HFFc6 (cell line): ENCODE measurements at regions not wholly inside any gene's neighbourhood (a gene's known extent, or its start where the extent isn't known, plus 50 kb on each side); places are given as distances from the start of the nearest gene placed in this dataset.

ENCODE experiments used
- DNase-seq: peaks from one replicate; pipeline ENCODE4 v3.0.0-alpha.2; 2018
- H3K27ac Mint-ChIP-seq: 2 replicates; pipeline ENCODE4 v1.8.0; 2020; ENCODE audit warnings: mild to moderate bottlenecking, mixed read lengths
- H3K27me3 Mint-ChIP-seq: 2 replicates; pipeline ENCODE4 v1.8.0; 2021; ENCODE audit warnings: mild to moderate bottlenecking, moderate library complexity, mixed read lengths; ENCODE audit not compliant: insufficient read depth
- H3K36me3 Mint-ChIP-seq: 2 replicates; pipeline ENCODE4 v1.8.0; 2021; ENCODE audit warnings: low read depth, mixed read lengths
- H3K4me1 Mint-ChIP-seq: 2 replicates; pipeline ENCODE4 v1.8.0; 2020; ENCODE audit warnings: low read depth, mixed read lengths
- H3K4me3 Mint-ChIP-seq: 2 replicates; pipeline ENCODE4 v1.8.0; 2020; ENCODE audit warnings: mild to moderate bottlenecking, moderate library complexity, mixed read lengths
- H3K9me3 Mint-ChIP-seq: 2 replicates; pipeline ENCODE4 v1.8.0; 2020; ENCODE audit warnings: mild to moderate bottlenecking, mixed read lengths
- TF ChIP-seq, protein P1 (sequence below): fragments of 200-600 bp; sonication (generic); IDR thresholded peaks from 2 replicates; pipeline ENCODE4 v1.5.0; 2021; ENCODE audit warnings: antibody characterized with exemption, mild to moderate bottlenecking

DNA sequence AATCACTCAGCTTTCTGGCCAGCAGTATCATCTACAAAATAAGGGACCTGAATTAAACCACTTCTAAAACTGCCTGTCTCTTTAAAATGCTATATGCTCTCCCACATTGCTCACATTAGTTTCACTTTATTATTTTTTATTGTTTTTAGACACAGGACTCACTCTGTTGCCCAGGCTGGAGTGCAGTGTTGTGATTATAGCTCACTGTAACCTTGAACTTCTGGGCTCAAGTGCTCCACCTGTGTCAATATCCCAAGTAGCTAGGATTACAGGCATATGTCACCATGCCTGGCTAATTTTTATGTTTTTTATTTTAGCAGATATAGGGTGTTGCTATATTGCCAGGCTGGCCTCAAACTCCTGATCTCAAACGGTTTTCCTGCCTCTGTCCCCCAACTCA, 591.3 kb upstream of the ZNF804A start:
- no peaks in the 10 kb centered on the region for H3K27me3 Mint-ChIP-seq
- DNase-seq, result no peak
- H3K36me3 Mint-ChIP-seq, result no peaks in the 10 kb centered on the region
- peaks cover 23% of the 10 kb centered on the region for H3K9me3 Mint-ChIP-seq
- no peaks in the 10 kb centered on the region for H3K4me1 Mint-ChIP-seq
- no peak overlapping the region for H3K4me3 Mint-ChIP-seq
- H3K27ac Mint-ChIP-seq, result no peak overlapping the region
- TF ChIP-seq, protein P1, sequence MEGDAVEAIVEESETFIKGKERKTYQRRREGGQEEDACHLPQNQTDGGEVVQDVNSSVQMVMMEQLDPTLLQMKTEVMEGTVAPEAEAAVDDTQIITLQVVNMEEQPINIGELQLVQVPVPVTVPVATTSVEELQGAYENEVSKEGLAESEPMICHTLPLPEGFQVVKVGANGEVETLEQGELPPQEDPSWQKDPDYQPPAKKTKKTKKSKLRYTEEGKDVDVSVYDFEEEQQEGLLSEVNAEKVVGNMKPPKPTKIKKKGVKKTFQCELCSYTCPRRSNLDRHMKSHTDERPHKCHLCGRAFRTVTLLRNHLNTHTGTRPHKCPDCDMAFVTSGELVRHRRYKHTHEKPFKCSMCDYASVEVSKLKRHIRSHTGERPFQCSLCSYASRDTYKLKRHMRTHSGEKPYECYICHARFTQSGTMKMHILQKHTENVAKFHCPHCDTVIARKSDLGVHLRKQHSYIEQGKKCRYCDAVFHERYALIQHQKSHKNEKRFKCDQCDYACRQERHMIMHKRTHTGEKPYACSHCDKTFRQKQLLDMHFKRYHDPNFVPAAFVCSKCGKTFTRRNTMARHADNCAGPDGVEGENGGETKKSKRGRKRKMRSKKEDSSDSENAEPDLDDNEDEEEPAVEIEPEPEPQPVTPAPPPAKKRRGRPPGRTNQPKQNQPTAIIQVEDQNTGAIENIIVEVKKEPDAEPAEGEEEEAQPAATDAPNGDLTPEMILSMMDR, result no peak

DNA sequence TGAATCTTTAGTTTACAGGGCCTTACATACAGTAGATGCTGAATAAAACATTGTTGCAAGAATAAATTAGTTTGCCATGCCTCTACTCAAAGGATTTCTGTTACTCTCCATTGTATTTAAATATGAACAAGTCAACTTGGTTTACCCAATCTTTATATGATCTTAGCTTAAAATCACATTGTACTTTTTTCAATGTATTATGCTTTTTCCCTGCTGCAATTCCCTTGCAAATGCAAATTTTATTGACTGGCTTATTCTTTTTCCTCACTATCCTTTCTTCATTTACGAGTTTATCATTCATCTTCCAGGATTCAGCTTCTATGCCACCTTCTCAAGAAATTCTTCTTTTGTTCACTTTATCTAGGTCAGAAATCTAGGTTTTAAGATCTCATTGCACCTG, 571.4 kb upstream of the ZNF804A start:
- Mint-ChIP-seq H3K27ac (no peak overlapping the region), H3K27me3 (no peaks in the 10 kb centered on the region; the same call in 1 of the 2 replicates), H3K4me1 (no peaks in the 10 kb centered on the region), H3K9me3 (peaks cover 34% of the 10 kb centered on the region), H3K4me3 (no peak overlapping the region), H3K36me3 (no peaks in the 10 kb centered on the region)
- TF ChIP-seq, protein P1, result no peak
- DNase-seq, result no peak

DNA sequence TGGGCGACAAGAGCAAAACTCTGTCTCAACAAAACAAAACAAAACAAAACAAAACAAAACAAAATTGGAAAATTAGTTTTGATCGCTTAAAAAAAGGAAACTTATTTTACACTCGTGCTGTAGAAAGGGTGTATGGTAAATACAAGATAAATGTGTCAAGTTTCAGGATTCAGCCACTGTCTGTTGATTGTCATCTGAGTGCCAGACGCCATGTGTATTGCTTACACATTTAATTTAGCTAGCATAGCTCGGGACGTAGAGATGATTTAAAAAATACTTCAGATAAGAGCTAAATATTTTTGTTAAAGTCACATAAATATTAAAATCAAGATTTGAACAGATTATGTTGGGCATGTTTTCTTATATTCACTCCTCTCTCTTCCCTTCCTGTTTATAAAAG, 568.1 kb upstream of the ZNF804A start:
- no peak overlapping the region for H3K4me3 Mint-ChIP-seq
- no peaks in the 10 kb centered on the region for H3K4me1 Mint-ChIP-seq
- H3K27ac Mint-ChIP-seq, result no peak overlapping the region
- DNase-seq, result no peak
- H3K36me3 Mint-ChIP-seq, result no peaks in the 10 kb centered on the region
- no peaks in the 10 kb centered on the region for H3K27me3 Mint-ChIP-seq
- TF ChIP-seq, protein P1, result no peak
- peaks cover 6% of the 10 kb centered on the region for H3K9me3 Mint-ChIP-seq

DNA sequence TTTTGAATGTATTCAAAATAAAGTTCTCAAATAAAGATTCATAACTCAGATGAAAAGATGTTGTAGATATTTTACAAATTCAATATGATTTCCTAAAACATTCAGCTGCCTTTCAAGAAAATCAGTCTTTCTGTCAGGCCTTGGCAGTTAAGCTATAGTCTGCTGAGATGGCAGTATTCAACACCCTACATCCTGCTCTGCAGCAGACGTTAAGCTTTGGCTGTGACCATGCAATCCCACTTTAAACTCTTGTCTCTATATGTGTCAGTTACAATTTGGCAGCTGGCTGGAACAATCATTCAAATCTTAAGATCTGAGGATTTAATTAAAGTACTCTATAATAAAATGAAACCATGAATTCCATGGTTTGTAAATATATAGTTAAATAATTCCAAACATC, 567.3 kb upstream of the ZNF804A start:
- Mint-ChIP-seq H3K9me3 (peaks cover 12% of the 10 kb centered on the region), H3K4me3 (no peak overlapping the region), H3K27ac (no peak overlapping the region), H3K4me1 (no peaks in the 10 kb centered on the region), H3K36me3 (no peaks in the 10 kb centered on the region), H3K27me3 (no peaks in the 10 kb centered on the region)
- no peak for DNase-seq
- TF ChIP-seq, protein P1, result no peak

DNA sequence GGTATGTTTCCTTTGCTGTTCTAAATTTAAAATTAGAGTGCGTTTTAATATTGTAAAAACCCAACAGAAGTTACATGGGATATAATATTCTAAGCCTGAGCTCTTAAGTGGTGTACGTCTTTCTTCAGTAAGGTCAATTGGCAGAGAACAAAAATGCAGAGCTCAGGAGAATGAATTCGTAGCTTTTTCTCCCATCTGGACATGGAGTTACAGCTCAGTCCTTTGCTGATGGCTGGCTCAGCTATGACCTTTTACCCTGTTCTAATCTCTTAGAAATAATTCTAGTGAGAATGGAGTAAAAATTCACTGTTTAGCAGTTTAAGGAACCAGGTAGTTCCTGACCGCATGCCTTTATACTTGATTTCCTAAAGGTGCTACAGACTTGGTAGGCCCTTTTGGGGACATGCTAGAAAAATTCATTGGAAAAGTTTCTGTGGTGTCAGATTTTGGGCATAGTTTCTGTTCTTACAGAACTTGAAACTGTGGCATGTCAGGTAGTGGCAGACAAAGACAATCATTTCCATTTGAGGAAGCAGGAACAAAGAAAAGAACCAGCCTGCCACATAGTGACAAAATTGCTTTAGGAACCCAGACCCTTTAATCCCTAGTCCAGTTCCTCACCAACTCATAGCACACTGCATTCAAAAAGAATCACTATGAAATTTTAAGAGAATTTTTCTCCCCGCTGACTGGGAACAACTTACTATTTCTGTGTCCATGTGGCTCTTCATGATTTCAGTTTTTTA, 566.8 kb upstream of the ZNF804A start:
- Mint-ChIP-seq H3K27ac (no peak overlapping the region), H3K27me3 (no peaks in the 10 kb centered on the region)

More for the DNA sequence above, 566.8 kb upstream of the ZNF804A start:
- Mint-ChIP-seq H3K4me1 (no peaks in the 10 kb centered on the region), H3K36me3 (no peaks in the 10 kb centered on the region), H3K4me3 (no peak overlapping the region), H3K9me3 (peaks cover 12% of the 10 kb centered on the region)
- TF ChIP-seq, protein P1, result no peak
- no peak for DNase-seq
